Endodermal cell (in vitro differentiated cells): ENCODE measurements at regions not wholly inside any gene's neighbourhood (a gene's known extent, or its start where the extent isn't known, plus 50 kb on each side); places are given as distances from the start of the nearest gene placed in this dataset.
A peak's percentile ranks its signal among the peaks of the same experiment; 100 is the strongest.

Source experiments
- DNase-seq: peaks from one replicate; pipeline ENCODE4 v3.0.0-alpha.2; 2017
- H3K27ac ChIP-seq: 2 replicates; pipeline ENCODE4 v1.5.1; 2013; ENCODE audit warnings: mild to moderate bottlenecking, low read depth, low read length, moderate library complexity
- H3K27me3 ChIP-seq: 2 replicates; pipeline ENCODE4 v1.6.1; 2013; ENCODE audit warnings: mild to moderate bottlenecking, low read length, moderate library complexity; ENCODE audit not compliant: insufficient read depth, control insufficient read depth, poor library complexity, severe bottlenecking
- H3K36me3 ChIP-seq: 2 replicates; pipeline ENCODE4 v1.7.0; 2013; ENCODE audit warnings: mild to moderate bottlenecking, low read length, moderate library complexity; ENCODE audit not compliant: control insufficient read depth, insufficient read depth
- H3K4me1 ChIP-seq: one replicate; pipeline ENCODE4 v1.7.0; 2013; ENCODE audit warnings: low read length; ENCODE audit not compliant: control insufficient read depth, insufficient read depth
- H3K4me3 ChIP-seq: 2 replicates; pipeline ENCODE4 v1.5.1; 2013; ENCODE audit warnings: mild to moderate bottlenecking, low read length, moderate library complexity
- H3K9ac ChIP-seq: 2 replicates; pipeline ENCODE4 v1.6.1; 2013; ENCODE audit warnings: mild to moderate bottlenecking, low read length, moderate library complexity; ENCODE audit not compliant: poor library complexity, severe bottlenecking; ENCODE audit errors: extremely low read depth
- H3K9me3 ChIP-seq: 2 replicates; pipeline ENCODE4 v1.6.1; 2013; ENCODE audit warnings: mild to moderate bottlenecking, low read length, moderate library complexity; ENCODE audit not compliant: control insufficient read depth
- H3K27ac Mint-ChIP-seq: 2 replicates; pipeline ENCODE4 v1.8.0; 2020; ENCODE audit warnings: mixed read lengths
- H3K27me3 Mint-ChIP-seq: 2 replicates; pipeline ENCODE4 v1.8.0; 2021; ENCODE audit warnings: mild to moderate bottlenecking, mixed read lengths; ENCODE audit not compliant: insufficient read depth
- H3K36me3 Mint-ChIP-seq: 2 replicates; pipeline ENCODE4 v1.8.0; 2020; ENCODE audit warnings: low read depth, mixed read lengths
- H3K4me1 Mint-ChIP-seq: 2 replicates; pipeline ENCODE4 v1.8.0; 2020; ENCODE audit warnings: mixed read lengths
- H3K4me3 Mint-ChIP-seq: 2 replicates; pipeline ENCODE4 v1.8.0; 2020; ENCODE audit warnings: mild to moderate bottlenecking, moderate library complexity, mixed read lengths
- H3K9me3 Mint-ChIP-seq: 2 replicates; pipeline ENCODE4 v1.8.0; 2020; ENCODE audit warnings: mild to moderate bottlenecking, mixed read lengths
- WGBS, 2 experiments: methylation state at CpG; one replicate each; pipeline versions ENCODE4 v1.1.5 to v1.1.7; 2013; ENCODE audit warnings: missing lambda C conversion rate in 2 of 2, mixed read lengths in 1 of 2; ENCODE audit not compliant: insufficient coverage in 1 of 2, insufficient read length in 1 of 2; 5-methylcytosine and 5-hydroxymethylcytosine counted together
- TF ChIP-seq, protein P1 (sequence below): fragments of 200-600 bp; sonication (generic); conservative IDR thresholded peaks from 2 replicates; pipeline ENCODE4 v1.5.0; 2021; ENCODE audit warnings: antibody characterized with exemption, mild to moderate bottlenecking

DNA sequence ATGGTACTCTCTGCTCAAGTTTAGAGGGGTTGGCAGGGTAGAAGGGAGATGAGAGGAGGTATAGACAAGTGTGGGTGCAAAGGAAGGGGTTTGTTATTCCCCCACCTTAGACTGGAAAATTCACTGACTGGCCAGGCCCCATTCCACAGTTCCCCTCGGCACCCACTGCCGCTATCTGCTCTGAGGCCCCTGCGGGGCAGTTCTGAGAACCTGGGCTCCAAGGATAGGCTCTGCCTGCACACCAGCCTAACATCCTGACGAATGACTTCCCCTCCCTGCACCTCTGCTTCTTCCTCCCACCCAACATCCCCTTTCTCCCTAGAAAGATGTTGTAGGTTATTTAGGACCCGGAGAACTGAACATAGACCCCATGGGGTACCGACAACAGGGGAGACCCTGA, 303.9 kb upstream of the HDAC4 start:
- Histone ChIP-seq H3K27me3 (peaks cover 7% of the 10 kb centered on the region), H3K9ac (no peak overlapping the region), H3K9me3 (no peaks in the 10 kb centered on the region), H3K27ac (no peak overlapping the region), H3K4me3 (no peak overlapping the region), H3K36me3 (no peaks in the 10 kb centered on the region), H3K4me1 (no peaks in the 10 kb centered on the region)
- Mint-ChIP-seq H3K36me3 (no peaks in the 10 kb centered on the region), H3K9me3 (peaks cover 6% of the 10 kb centered on the region), H3K4me3 (no peak overlapping the region), H3K27me3 (peaks cover 3% of the 10 kb centered on the region), H3K4me1 (peaks cover 4% of the 10 kb centered on the region), H3K27ac (no peak overlapping the region)
- TF ChIP-seq, protein P1, sequence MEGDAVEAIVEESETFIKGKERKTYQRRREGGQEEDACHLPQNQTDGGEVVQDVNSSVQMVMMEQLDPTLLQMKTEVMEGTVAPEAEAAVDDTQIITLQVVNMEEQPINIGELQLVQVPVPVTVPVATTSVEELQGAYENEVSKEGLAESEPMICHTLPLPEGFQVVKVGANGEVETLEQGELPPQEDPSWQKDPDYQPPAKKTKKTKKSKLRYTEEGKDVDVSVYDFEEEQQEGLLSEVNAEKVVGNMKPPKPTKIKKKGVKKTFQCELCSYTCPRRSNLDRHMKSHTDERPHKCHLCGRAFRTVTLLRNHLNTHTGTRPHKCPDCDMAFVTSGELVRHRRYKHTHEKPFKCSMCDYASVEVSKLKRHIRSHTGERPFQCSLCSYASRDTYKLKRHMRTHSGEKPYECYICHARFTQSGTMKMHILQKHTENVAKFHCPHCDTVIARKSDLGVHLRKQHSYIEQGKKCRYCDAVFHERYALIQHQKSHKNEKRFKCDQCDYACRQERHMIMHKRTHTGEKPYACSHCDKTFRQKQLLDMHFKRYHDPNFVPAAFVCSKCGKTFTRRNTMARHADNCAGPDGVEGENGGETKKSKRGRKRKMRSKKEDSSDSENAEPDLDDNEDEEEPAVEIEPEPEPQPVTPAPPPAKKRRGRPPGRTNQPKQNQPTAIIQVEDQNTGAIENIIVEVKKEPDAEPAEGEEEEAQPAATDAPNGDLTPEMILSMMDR = no peak
- DNase-seq = peak; percentile 29
- WGBS, 2 experiments = 60 to 93% methylated on average over 1 to 6 of the region's 6 CpGs

DNA sequence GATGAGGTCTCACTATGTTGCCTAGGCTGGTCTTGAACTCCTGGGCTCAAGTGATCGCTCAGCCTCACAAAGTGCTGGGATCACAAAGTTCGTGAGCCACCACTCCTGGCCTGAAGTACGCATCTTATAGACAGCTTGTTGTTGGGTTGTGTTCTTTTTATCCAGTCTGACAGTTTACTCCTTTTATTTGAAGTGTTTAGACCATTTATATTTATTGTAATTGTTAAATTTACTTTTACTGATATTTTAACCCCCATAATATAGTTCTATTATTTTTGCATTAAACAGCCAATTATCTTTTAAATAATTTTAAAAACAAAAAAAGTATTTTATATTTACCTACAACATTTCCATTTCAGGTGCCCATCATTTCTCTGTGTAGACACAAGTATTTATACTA, 303.0 kb upstream of the HDAC4 start:
- DNase-seq = no peak
- H3K36me3 Mint-ChIP-seq = no peaks in the 10 kb centered on the region
- no peaks in the 10 kb centered on the region for H3K36me3 ChIP-seq

DNA sequence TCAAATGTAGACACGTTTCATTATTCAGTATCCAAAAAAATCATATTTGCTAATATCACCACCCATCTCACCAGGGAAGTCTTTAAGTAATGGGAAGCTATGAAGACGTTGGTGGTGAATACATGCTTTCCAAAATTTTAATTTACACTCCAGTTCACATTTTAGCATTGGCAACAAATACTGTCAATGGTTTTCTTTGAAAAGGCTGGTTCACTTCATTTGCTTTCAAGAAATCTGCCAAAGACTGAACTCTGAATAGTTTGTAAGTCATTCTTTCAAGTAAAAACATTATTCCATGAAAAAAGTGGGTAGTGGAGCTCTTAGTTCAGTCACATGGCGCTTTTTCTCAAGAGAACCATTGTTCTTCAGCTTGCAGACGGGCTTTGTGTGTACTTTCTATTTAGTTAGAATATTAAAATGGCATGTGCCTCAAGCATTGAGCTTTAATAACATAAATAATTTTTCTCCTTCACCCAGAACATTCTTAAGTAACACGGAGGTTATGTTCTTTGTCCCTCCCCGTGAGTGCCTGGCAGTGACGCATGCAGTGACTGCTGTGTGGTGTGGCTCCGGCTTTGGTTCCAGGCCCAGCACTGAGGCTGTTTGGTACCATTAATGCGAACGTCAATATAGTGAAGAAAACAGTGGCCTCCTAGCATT, 300.0 kb upstream of the HDAC4 start:
- no peak overlapping the region for H3K4me3 ChIP-seq
- no peaks in the 10 kb centered on the region for H3K4me1 ChIP-seq
- H3K9ac ChIP-seq = no peak overlapping the region
- H3K4me1 Mint-ChIP-seq = no peaks in the 10 kb centered on the region
- H3K9me3 ChIP-seq = no peaks in the 10 kb centered on the region
- no peak overlapping the region for H3K4me3 Mint-ChIP-seq
- H3K27me3 Mint-ChIP-seq = peaks cover 3% of the 10 kb centered on the region
- no peak overlapping the region for H3K27ac ChIP-seq
- H3K36me3 Mint-ChIP-seq = no peaks in the 10 kb centered on the region
- DNase-seq = no peak
- H3K9me3 Mint-ChIP-seq = peaks cover 6% of the 10 kb centered on the region
- no peak overlapping the region for H3K27ac Mint-ChIP-seq
- 92 to 100% methylated on average over 7 to 10 of the region's 10 CpGs for WGBS, 2 experiments
- H3K27me3 ChIP-seq = peaks cover under 1% of the 10 kb centered on the region
- TF ChIP-seq, protein P1 = no peak
- no peaks in the 10 kb centered on the region for H3K36me3 ChIP-seq

More for the DNA sequence above, 303.0 kb upstream of the HDAC4 start:
- H3K4me1 ChIP-seq = no peaks in the 10 kb centered on the region
- H3K4me3 ChIP-seq = no peak overlapping the region
- Mint-ChIP-seq H3K9me3 (peaks cover 6% of the 10 kb centered on the region), H3K27ac (no peak overlapping the region), H3K4me1 (peaks cover 4% of the 10 kb centered on the region), H3K4me3 (no peak overlapping the region), H3K27me3 (peaks cover 3% of the 10 kb centered on the region)
- no peak overlapping the region for H3K27ac ChIP-seq
- no peaks in the 10 kb centered on the region for H3K9me3 ChIP-seq
- H3K27me3 ChIP-seq = peaks cover 7% of the 10 kb centered on the region
- WGBS, 2 experiments = 91 to 100% methylated on average over 2 to 3 of the region's 3 CpGs
- no peak overlapping the region for H3K9ac ChIP-seq
- TF ChIP-seq, protein P1 = no peak
